OCI-M2 (cell line): ENCODE measurements at regions not wholly inside any gene's neighbourhood (a gene's known extent, or its start where the extent isn't known, plus 50 kb on each side); places are given as distances from the start of the nearest gene placed in this dataset.

Experiments used
- DNase-seq: peaks from one replicate; lab custom pipeline; 2025; ENCODE audit not compliant: unreplicated experiment; lab: John Stamatoyannopoulos, UW

DNA sequence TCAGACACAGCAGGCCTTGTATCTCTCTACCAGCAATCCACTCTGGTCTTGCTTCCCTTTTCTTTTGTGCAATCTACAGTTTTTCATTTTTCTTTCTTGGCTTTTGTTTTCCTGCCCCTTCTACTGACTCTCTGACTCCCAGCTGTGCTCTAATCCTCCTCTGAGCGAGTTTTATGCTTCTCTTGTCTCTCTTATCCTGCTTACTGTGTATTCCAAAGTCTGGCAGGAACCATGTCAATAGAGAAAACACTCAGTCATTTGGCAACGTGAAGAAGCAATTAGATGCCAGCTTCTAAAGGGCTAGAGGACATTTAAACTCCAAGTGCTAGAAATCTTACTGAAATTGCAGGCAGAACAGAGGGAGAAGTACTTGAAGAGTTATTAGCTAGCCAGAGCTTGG, 984.6 kb upstream of the TENM3 start:
- no peak for DNase-seq

DNA sequence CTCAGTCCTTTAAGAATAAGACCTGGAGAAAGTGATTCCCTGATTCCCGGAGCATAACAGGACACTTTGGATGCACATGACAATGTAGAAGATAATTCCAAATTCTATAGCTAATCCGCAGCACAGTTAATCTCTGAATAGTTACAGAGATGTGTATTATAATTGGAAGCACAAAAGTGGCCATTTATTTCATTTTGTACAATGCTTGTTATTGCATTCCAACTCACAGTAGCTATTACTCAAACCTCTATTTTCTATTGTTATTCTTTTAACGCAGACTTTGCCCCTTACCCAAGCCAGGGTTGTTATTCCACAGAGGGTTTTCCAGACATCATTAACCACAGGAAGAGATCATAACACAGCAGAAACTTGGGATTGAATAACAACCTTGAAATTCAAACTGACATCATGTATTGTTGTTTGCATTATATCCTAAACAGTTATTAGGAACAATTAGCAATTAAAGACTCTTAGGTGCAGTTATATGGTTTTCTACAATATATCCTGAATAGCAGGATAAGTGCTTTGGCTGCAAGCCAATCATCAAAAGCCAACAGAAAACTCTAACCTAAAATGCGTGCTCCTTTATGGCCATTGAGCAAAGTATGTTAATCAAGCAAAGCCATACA, 984.0 kb upstream of the TENM3 start:
- no peak for DNase-seq

DNA sequence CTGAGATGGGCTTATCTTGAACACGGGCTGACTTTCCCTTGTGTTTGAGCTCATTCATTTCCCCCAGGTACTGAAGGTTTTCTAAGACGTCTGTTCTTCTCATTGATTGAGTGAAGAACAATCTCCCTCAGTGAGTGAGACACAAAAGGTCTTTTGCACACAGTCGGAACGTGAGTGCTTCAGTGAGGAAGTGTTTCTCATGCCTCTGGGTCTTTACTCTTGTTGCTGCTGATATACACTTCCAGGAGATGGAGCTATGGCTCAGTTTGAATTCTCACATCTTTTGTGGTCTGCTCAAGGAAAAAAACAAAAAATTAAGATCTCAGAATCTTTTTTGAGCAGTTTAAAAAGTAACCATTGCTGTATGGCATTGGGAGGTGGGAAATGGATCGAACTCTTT, 981.9 kb upstream of the TENM3 start:
- no peak for DNase-seq

DNA sequence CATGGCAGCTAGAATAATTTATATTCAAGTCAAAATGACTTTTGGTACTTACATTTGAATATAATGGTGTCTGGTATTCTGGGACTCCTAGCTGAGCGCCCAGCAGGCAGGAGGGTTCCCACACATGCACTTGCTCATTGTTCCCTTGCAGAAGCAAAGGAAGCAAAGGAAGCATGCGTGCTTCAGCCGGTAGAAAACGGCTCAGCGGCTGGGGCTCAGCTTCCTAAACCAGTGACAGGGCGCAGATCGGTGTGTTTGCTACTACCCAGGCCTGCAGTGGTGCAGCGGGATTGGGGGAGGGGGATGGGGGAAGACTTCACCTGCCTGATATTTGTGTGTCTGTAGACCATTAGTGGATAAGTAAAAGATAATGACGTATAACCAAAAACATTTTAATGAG, 978.3 kb upstream of the TENM3 start:
- DNase-seq = no peak

DNA sequence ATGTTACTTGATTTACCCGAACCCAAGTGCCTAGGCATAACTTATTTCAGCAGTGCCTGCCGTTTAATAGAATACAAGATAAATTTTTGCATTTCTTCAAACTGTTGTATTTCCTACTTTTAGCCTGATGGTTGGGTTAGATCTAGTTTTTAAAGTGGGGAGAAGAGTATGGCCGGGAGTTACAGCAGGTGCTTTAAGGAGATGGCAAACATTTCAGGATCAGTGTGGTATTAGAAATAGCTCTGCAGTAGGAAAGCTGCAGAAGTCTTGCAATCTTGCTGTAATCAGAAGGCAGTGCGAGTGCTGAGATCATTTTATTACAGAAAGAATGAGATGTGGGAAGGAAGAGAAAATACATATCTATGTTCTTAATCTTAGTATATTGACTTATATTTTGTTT, 977.8 kb upstream of the TENM3 start:
- DNase-seq = no peak

DNA sequence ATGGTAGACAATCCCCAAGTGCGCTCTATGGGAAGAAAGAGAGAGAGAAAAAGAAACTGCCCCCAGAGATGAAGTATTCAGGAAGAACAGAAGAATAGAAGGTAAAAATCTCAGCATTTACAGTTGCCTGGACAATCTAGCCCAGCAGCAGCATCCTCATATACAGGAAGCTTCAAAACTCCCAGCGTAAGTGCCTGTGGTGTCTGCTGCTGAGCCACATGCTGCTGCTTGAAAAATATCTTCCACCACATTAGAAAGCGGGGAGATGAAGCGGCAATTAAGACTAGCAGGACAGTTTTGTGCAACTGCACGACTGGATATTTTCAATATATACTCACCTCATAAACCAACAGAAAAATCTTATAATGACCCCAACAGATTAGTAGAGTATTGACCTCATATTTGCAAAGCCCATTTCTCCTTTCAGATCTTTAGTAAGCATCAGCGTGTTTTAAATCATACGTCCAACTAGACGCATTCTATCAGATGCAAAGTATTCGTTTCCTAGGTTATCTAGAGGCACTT, 972.0 kb upstream of the TENM3 start:
- no peak for DNase-seq

DNA sequence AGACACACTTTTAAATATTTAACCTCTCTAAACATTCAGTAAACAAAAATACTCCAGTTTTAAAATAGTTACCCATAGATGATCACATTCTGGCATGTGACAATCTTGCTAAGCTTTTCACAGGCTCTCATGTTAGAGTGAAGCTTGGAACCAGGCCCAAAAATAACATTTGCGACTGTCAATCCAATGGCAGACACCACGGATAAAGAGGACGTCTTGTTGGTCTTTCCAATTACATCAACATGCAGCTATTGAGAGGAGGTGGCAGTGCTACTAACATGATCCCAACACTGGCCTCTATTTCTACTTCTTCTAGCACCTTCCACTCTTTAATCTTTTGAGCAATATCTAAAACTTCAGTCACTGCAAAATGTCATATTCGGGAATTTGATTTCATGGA, 970.8 kb upstream of the TENM3 start:
- DNase-seq = no peak

DNA sequence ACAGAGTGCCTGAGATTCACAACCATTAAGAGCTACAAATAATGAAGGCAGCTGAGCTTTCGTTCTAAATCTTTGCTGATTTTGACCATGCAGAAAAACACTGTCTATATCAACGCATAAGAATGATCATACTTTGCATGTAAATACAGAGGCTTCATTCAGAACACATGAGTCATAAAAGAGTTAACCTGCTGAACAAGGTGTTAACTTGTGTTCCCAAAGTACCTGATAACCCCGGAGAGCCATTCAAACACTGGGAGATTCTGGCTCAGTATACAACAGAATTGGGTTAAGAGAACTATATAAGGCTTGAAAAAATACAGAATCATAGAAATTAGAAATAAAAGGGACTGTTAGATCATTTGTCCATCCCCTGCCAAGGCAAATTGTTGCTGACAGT, 964.3 kb upstream of the TENM3 start:
- no peak for DNase-seq

DNA sequence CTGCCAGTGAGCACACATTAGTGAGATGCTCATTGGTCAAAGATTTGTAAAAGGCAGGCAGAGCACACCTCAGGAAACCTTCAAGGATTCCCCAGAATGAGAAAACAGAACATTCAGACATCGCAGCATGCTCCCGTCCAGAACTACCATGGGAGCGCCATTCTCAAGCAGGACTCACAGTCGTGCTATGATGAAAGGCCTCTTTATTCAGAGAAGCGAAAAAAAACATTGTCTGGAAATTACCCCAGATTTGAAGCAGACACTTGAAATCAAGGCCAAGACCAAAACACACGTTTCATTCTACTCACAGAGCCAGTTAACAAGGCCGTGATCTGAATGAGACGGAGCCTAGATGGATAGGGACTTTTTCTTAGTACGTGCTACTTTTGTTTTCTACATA, 961.8 kb upstream of the TENM3 start:
- DNase-seq = no peak

DNA sequence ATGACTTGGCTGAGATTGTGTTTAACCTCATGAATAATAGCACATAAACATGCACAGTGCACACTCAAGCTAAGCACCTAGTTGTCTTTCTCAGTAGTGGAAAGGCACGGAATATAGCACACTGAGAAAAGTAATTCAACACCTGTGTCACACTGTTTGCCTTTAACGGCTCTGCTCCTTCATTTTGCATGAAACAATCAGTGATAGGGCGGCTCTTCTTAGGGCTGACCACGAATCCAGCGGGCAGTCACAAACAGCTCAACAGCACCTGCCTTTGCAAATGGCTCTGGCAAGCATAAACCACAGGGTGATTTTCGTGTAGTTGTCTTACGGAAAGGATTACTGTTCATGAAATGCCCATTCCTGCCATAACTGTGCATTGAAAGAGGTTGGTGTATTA, 954.0 kb upstream of the TENM3 start:
- DNase-seq = no peak

DNA sequence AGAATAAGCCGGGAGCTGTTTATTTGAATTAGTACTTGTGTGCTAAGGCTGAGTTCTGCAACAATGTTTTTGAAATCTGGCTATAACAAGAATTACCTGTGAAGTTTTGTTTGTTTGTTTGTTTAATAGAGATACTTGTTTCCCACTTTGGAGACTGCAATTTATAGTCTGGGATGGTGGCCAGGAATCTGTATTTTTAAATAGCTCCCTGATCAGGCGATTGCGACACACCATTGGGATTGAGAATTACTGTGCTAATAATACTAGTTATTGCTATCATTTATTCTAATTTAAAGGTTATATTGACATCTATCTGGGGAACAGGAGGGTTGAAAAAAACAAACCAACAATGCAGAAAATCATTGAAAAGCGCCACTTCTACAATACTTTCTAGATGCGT, 951.6 kb upstream of the TENM3 start:
- no peak for DNase-seq

DNA sequence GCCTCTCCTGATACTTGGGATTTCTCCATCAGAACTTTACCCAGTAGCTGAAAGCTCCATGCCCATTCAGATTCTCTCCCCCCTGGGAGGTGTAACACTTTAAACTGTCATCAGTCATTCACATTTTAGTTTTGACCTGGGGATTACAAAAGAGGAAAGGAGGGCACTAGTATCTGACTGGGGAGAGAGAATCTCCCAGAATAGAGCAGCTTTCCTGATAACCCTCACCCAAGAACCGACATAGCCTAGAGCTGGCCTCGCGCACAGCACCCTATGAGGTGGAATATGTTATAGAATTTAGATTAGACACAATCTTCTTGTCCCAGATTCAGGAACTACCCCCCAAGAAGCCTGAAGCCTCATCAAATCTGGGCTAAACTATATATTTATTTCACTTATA, 950.2 kb upstream of the TENM3 start:
- no peak for DNase-seq

DNA sequence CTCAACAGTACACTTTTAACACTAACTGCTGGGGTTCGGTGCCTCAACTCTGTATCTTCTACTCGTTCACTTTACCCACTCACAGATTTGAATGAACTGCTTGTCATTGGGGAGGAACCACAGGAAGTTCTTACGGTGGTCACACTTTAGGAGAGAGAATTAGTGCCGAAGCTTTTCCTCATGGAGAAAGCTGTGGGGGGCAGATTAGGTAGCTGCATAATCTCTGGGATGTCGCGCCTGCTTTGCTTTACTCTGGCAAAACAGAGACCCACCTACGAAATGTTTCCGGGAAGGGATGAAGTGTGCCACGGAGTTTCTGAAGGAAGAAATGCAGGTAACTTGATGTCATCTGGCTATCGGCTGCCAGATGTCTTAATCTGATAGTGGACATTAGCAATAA, 949.7 kb upstream of the TENM3 start:
- no peak for DNase-seq

DNA sequence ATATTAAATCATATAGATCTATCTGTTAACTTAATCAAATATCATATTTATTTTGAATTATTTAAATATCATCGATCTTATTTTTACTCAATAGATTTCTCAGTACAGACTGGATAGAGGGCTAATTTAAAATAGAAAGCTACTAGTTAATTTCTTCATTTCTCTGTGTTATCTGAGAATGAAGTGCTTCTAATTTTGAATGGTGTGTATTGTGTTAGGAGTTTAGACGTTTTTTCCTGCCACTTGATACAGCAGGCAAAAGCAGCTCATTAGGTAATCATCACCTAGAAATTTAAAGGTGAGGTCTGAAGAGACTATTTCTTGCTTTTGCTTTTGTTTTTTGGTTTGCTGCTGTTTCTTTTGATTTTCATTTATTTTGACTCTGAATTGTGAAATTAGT, 948.8 kb upstream of the TENM3 start:
- DNase-seq = no peak

DNA sequence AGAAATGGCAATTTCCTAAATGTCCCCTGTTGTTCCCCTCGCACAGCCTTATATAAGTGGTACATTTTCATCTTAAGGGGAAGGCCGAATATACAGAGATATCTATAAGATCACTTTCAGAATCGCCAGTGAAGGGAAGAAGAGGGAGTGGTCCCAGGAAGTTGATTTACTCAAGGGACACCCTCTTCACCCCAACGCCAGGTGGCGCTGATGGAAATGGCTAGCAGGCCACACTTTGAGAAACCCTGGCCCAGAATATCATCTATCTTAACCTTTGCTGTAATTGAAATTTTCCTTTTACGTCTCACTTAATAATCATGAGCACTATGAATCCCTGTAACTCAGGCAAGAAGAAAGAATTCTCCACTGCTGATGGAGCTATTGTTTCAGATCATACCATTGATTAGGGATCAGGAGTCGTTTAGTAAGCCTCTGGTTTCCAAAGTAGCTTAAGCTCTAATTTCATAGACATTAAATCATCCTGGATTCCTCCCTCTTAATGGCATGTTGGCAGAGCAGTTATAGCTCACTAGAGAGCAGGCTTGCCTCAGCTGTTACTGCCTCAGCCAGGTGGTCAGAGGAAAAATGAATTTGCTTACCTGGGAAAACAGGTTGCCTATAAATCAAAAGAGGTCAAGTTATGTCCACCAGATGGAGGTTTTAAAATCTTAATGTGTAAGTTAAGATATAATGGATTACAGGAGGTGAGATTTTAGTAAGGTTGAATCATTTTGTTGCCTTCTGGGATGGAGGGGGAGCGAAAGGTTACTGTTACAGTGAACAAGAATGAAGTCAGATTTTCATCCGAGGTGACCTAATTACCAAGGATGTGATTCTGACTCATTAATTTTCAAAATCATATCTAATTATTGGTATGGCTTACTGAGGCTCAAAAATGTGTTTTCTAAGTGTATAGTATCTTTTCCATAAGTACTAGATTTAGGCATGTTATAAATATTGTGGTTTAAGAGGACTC, 941.2 kb upstream of the TENM3 start:
- DNase-seq = no peak

DNA sequence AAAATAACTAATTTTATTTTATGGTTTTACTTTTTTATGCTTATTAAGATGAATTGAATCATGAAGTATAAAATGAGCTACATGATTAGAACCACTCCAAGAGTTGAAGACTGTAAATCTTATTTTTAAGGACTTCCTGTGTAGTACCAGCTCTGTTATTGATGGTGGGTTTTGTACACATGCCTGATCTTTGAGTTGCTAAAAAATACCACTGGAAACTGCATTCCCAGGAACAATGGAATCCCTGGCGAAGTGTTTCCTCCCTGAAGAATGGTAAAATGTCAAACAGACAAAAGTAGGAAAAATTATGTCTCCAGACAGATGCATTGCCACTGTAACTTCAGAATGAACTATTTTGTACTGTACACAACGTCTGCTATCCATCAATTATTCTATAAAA, 935.4 kb upstream of the TENM3 start:
- no peak for DNase-seq

DNA sequence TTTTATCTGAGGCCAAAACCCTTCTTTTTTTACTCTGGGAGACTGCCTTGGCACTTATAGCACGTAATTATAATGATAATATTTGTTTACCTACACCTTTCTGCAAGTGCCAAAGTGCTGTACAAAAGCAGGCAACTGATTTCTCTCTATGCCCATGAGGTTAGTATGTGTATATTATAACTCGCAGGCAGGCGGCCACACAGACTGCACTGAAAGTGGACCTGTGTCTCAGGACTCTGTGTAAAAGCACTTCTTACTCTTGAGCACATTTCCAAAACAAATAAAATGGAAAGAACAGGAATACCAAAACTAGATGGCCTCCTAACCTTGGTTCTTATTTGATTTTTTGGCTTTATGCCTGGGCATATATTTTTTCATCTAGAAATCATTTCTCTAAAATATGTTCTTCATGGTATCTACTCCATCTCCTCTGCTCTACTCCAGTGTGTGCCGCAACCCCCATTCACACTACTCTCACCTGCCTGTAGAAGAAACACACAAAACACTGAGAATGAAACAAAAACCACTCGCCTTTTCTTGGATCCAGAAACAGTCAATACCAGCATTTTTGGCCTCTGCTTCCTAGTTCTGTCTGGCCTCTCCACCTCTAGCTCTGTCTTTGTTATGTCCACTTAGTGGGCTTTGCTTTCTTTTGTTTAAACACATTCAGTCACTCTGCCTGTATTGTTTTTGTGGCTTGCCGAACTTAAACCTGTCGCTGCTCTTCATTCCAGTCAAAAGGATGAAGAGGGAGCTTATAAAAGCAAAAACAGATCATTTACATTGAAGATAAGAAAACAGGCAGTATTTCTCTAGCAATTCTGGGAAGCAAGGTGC, 934.5 kb upstream of the TENM3 start:
- no peak for DNase-seq

DNA sequence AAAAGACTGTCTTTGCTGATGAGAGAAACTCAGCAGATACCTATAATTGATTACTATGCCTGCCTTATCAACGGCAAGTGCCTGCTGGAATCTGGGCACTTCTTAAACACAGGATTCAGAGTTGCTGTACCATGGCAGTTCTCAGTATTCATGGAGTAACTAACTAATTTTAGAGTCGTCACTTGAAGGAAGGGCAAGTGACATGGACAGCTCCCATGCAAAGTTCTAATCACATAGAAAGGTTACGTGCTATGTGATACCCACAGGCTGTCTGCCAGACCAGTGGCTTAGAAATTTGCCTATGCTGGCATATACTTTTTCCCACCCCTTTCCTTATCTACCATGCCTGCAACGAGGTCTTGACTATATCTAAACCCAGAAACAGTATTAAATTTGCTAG, 931.1 kb upstream of the TENM3 start:
- no peak for DNase-seq

DNA sequence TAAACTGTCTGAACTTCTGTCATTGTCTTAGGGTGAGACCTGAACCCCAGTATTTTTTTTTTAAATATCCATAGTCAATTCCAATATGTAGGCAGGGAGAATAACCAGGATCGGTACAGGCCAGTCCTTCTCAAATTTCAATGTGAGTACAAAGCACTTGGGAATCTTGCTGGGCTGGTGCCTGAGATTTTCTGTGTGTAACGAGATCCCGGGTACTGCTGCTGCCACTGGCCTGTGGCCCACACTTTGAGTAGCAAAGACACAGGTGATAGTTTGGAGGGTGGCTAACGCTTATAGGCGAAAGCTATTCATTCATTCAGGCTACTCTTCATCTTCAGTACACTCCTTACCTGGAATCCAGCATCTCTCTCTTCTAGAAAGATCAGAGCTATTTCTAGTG, 923.6 kb upstream of the TENM3 start:
- DNase-seq = no peak

DNA sequence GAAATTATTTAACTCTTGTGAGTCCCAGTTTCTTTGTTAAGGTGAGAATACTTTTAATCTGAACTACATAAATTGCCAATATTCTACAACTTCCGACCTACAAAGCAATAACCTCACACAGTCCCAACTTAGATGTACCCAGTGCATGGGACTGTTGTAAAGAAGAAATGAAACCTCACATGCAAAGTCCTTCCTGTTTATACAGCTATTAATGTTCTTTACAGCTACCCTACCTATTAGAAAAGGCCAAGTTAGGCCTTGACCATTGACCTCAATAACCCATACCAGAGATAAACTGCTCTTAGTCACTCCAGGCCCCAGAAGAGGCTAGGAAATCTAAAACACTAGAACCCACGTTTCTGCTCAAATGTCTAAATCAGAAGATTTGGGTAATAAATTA, 920.1 kb upstream of the TENM3 start:
- DNase-seq = no peak

DNA sequence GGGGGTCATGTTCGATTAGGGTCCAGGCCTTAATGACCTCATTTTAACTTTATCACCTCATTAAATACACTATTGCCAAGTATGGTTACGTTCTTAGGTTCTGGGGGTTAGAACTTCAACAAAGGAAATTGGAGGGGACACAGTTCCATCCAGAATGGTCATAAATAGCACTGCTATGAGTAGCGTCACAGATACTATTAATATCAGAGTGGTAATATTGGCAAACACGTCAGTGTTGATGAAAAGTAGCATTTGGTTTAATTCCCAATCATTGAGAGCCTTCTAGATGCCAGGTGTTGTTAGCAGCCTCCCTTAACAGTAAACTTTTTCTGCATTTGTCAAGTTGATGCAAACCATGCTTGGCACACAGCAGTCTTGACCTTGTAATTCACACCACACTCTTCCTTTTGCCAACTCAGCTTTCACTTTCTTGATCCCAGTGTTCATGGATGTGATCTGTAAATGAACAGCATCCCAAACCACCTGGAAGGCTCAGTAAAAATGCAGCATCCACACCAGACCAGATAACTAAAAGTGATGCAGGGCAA, 912.5 kb upstream of the TENM3 start:
- no peak for DNase-seq
